ENCODE measurements at regions not wholly inside any gene's neighbourhood (a gene's known extent, or its start where the extent isn't known, plus 50 kb on each side); places are given as distances from the start of the nearest gene placed in this dataset.

DNA sequence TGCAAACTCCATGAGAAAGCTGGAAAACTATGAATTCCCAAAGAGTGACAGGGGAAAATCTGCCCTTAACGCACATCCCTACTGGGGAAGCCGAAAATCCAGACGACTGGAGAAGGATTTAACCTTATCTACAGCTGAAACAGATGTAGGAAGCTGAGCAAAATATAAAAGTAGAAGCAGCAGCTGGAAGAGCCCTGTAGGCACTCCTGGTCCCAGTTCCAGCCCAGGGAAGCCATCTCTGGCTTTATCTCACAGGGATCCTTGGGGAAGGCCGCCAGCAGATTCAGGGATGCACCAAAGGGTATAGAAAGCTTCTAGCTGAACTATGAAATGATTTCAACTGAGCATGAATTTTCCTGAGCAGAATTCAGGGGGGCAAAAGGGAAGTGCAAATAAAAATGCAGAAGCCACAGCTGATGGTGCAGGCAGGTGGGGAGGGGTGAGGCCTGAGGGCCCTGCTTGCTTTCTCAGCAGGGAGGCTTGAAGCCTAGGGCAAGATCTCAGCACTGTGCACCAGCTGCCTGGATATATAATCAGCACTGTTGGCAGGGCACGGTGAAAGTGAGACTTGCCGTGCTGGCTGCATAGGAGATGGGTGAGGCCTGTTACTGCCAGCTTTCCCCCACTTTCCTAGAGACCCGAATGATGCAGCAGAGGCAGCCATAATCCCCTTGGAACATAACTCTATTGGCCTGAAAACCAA is 2019.5 kb upstream of the NUDT12 start:
- Histone ChIP-seq H3K4me3 (no peak overlapping the region), H3K27ac (no peak overlapping the region), H3K9me3 (no peaks in the 10 kb centered on the region), H3K27me3 (no peaks in the 10 kb centered on the region), H3K4me1 (no peaks in the 10 kb centered on the region), H3K36me3 (no peaks in the 10 kb centered on the region)
- intact Hi-C loops (cut with DNase I): no loop called here
- no peak for DNase-seq (ENCODE audit: low spot score in 2 of 2)
- TF ChIP-seq, protein P1, sequence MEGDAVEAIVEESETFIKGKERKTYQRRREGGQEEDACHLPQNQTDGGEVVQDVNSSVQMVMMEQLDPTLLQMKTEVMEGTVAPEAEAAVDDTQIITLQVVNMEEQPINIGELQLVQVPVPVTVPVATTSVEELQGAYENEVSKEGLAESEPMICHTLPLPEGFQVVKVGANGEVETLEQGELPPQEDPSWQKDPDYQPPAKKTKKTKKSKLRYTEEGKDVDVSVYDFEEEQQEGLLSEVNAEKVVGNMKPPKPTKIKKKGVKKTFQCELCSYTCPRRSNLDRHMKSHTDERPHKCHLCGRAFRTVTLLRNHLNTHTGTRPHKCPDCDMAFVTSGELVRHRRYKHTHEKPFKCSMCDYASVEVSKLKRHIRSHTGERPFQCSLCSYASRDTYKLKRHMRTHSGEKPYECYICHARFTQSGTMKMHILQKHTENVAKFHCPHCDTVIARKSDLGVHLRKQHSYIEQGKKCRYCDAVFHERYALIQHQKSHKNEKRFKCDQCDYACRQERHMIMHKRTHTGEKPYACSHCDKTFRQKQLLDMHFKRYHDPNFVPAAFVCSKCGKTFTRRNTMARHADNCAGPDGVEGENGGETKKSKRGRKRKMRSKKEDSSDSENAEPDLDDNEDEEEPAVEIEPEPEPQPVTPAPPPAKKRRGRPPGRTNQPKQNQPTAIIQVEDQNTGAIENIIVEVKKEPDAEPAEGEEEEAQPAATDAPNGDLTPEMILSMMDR (IDR thresholded peaks at IDR 0.05): no peak

GRCh38 chr5:105573575-105573974 is 2011.0 kb upstream of the NUDT12 start:
- Histone ChIP-seq H3K27me3 (no peaks in the 10 kb centered on the region), H3K36me3 (no peaks in the 10 kb centered on the region), H3K27ac (no peak overlapping the region), H3K4me1 (no peaks in the 10 kb centered on the region), H3K9me3 (no peaks in the 10 kb centered on the region), H3K4me3 (no peak overlapping the region)
- DNase-seq (ENCODE audit: low spot score in 2 of 2): no peak
- TF ChIP-seq, protein P1 (IDR thresholded peaks at IDR 0.05): no peak
- intact Hi-C loops (cut with DNase I): no loop called here

- TF ChIP-seq, protein P1 (IDR thresholded peaks at IDR 0.05): no peak
- Histone ChIP-seq H3K27ac (no peak overlapping the region), H3K4me3 (no peak overlapping the region), H3K36me3 (no peaks in the 10 kb centered on the region), H3K4me1 (no peaks in the 10 kb centered on the region), H3K27me3 (no peaks in the 10 kb centered on the region), H3K9me3 (no peaks in the 10 kb centered on the region)
- no peak for DNase-seq (ENCODE audit: low spot score in 2 of 2)
- intact Hi-C loops (cut with DNase I): no loop called here
Observed at GRCh38 chr5:105565531-105565930, 2002.9 kb upstream of the NUDT12 start.

DNA sequence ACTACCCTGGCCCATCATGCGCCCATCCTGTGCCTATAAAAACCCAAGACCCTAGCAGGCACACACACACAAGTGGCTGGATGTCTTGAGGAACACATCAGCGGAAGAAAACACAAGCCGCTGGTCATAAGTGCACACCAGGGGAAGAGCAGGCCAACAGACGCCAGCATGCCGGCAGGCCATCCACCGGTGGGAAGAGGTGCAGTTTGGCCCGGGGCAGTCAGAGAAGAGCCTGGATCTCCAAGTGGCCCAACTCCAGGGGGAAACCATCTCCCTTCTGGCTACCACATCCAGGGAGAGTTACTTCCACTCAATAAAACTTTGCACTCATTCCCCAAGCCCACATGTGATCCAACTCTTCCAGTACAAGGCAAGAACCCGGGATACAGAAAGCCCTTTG is 2001.3 kb upstream of the NUDT12 start:
- DNase-seq (ENCODE audit: low spot score in 2 of 2): no peak
- Histone ChIP-seq H3K36me3 (no peaks in the 10 kb centered on the region), H3K9me3 (no peaks in the 10 kb centered on the region), H3K4me3 (no peak overlapping the region), H3K27me3 (no peaks in the 10 kb centered on the region), H3K27ac (no peak overlapping the region), H3K4me1 (no peaks in the 10 kb centered on the region)
- intact Hi-C loops (cut with DNase I): no loop called here
- TF ChIP-seq, protein P1 (IDR thresholded peaks at IDR 0.05): no peak

DNA sequence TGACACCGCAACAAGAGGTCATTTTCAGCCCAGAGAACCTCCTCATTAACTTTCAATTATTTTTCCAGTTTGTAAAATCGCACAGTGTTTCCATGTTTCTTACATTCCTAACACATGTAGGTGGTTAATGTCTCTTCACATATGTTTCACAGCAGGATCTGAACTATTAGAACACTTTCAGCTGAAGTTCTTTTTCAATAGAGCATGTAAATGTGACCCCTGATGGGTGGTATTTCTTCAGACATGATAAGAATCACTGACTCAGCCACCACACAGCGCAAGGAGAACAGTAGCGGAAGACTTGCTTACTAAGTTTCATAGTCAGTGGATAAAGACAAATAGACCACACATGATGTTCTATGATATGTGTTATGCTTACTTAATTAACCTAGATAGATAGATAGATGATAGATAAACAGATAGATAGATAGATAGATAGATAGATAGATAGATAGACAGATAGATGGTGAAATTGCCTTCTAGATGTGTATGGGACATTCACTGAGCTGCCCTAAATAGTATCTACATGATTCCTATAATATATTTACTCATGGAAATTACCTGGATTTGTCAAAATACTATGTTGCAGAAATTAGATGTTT is 1992.1 kb upstream of the NUDT12 start:
- Histone ChIP-seq H3K27me3 (no peaks in the 10 kb centered on the region), H3K4me3 (no peak overlapping the region), H3K36me3 (no peaks in the 10 kb centered on the region), H3K27ac (no peak overlapping the region), H3K4me1 (no peaks in the 10 kb centered on the region), H3K9me3 (no peaks in the 10 kb centered on the region)
- intact Hi-C loops (cut with DNase I): no loop called here
- DNase-seq (ENCODE audit: low spot score in 2 of 2): no peak
- TF ChIP-seq, protein P1 (IDR thresholded peaks at IDR 0.05): no peak

Measured in ascending aorta (tissue), 2 donors.